Activated naive CD8-positive, alpha-beta T cell treated with anti-CD3 and anti-CD28 coated beads, Interleukin-2, amount 50 U/mL, for 24 hours (primary cell): ENCODE measurements at regions not wholly inside any gene's neighbourhood (a gene's known extent, or its start where the extent isn't known, plus 50 kb on each side); places are given as distances from the start of the nearest gene placed in this dataset.

ENCODE experiments used
- ATAC-seq: fragments of 150-1000 bp; cut with Tn5 transposase; one replicate; pipeline ENCODE4 v1.10.0; 2021
- DNase-seq: peaks from one replicate; pipeline ENCODE4 v3.0.0; 2021
- H3K27ac Mint-ChIP-seq: one replicate; pipeline ENCODE4 v1.8.0; 2021; ENCODE audit warnings: mild to moderate bottlenecking, mixed read lengths
- H3K27me3 Mint-ChIP-seq: one replicate; pipeline ENCODE4 v1.8.0; 2021; ENCODE audit warnings: mixed read lengths
- H3K36me3 Mint-ChIP-seq: one replicate; pipeline ENCODE4 v1.8.0; 2021; ENCODE audit warnings: low read depth, mixed read lengths
- H3K4me1 Mint-ChIP-seq: one replicate; pipeline ENCODE4 v1.8.0; 2021; ENCODE audit warnings: mixed read lengths
- H3K4me3 Mint-ChIP-seq: one replicate; pipeline ENCODE4 v1.8.0; 2021; ENCODE audit warnings: mild to moderate bottlenecking, moderate library complexity, mixed read lengths
- H3K9me3 Mint-ChIP-seq: one replicate; pipeline ENCODE4 v1.8.0; 2021; ENCODE audit warnings: mixed read lengths

GRCh38 chr4:81965454-81965853, 408.3 kb downstream of the HNRNPD start:
- no peak for DNase-seq
- H3K27me3 Mint-ChIP-seq, result peaks cover 9% of the 10 kb centered on the region
- no peaks in the 10 kb centered on the region for H3K9me3 Mint-ChIP-seq
- no peak overlapping the region for H3K4me3 Mint-ChIP-seq
- H3K36me3 Mint-ChIP-seq, result no peaks in the 10 kb centered on the region
- H3K4me1 Mint-ChIP-seq, result peaks cover 6% of the 10 kb centered on the region
- no peak for ATAC-seq
- no peak overlapping the region for H3K27ac Mint-ChIP-seq

- DNase-seq (no peak), ATAC-seq (no peak)
- Mint-ChIP-seq H3K36me3 (no peaks in the 10 kb centered on the region), H3K4me3 (no peak overlapping the region), H3K9me3 (no peaks in the 10 kb centered on the region), H3K27me3 (peaks cover 10% of the 10 kb centered on the region), H3K4me1 (peaks cover 6% of the 10 kb centered on the region), H3K27ac (no peak overlapping the region)
Observed at GRCh38 chr4:81963763-81964020, 410.1 kb downstream of the HNRNPD start.

- Mint-ChIP-seq H3K4me1 (peaks cover 6% of the 10 kb centered on the region), H3K36me3 (no peaks in the 10 kb centered on the region), H3K9me3 (no peaks in the 10 kb centered on the region), H3K27me3 (peaks cover 10% of the 10 kb centered on the region), H3K27ac (no peak overlapping the region), H3K4me3 (no peak overlapping the region)
- ATAC-seq (no peak), DNase-seq (no peak)
Observed at GRCh38 chr4:81963015-81963762, 410.6 kb downstream of the HNRNPD start.

- no peak for ATAC-seq
- Mint-ChIP-seq H3K27ac (no peak overlapping the region), H3K36me3 (no peaks in the 10 kb centered on the region), H3K27me3 (peaks cover 7% of the 10 kb centered on the region), H3K9me3 (no peaks in the 10 kb centered on the region), H3K4me1 (peaks cover 3% of the 10 kb centered on the region), H3K4me3 (no peak overlapping the region)
- no peak for DNase-seq
Observed at GRCh38 chr4:81960961-81961360, 412.8 kb downstream of the HNRNPD start.

GRCh38 chr4:81954271-81954670, 419.5 kb downstream of the HNRNPD start:
- Mint-ChIP-seq H3K27ac (no peak overlapping the region), H3K36me3 (no peaks in the 10 kb centered on the region), H3K27me3 (peaks cover 4% of the 10 kb centered on the region), H3K4me3 (no peak overlapping the region), H3K4me1 (no peaks in the 10 kb centered on the region), H3K9me3 (no peaks in the 10 kb centered on the region)
- ATAC-seq (no peak), DNase-seq (no peak)

- Mint-ChIP-seq H3K4me3 (no peak overlapping the region), H3K36me3 (no peaks in the 10 kb centered on the region)
Observed at GRCh38 chr4:81951891-81952455, 421.8 kb downstream of the HNRNPD start.

GRCh38 chr4:81946996-81947395, 426.8 kb downstream of the HNRNPD start:
- H3K4me3 Mint-ChIP-seq, result no peak overlapping the region
- H3K36me3 Mint-ChIP-seq, result no peaks in the 10 kb centered on the region
- no peak for ATAC-seq
- H3K4me1 Mint-ChIP-seq, result no peaks in the 10 kb centered on the region
- no peaks in the 10 kb centered on the region for H3K9me3 Mint-ChIP-seq
- DNase-seq, result no peak
- H3K27ac Mint-ChIP-seq, result no peak overlapping the region
- peaks cover 15% of the 10 kb centered on the region for H3K27me3 Mint-ChIP-seq

More at GRCh38 chr4:81951891-81952455, 421.8 kb downstream of the HNRNPD start:
- H3K27me3 Mint-ChIP-seq, result peaks cover 8% of the 10 kb centered on the region
- no peak overlapping the region for H3K27ac Mint-ChIP-seq
- no peaks in the 10 kb centered on the region for H3K9me3 Mint-ChIP-seq
- no peak for DNase-seq
- H3K4me1 Mint-ChIP-seq, result no peaks in the 10 kb centered on the region
- no peak for ATAC-seq

GRCh38 chr4:81930506-81931238, 443.1 kb downstream of the HNRNPD start:
- no peaks in the 10 kb centered on the region for H3K9me3 Mint-ChIP-seq
- H3K27me3 Mint-ChIP-seq, result peaks cover 2% of the 10 kb centered on the region
- H3K4me1 Mint-ChIP-seq, result peaks cover 11% of the 10 kb centered on the region
- H3K4me3 Mint-ChIP-seq, result no peak overlapping the region
- peak overlapping the region; percentile 68 for H3K27ac Mint-ChIP-seq
- DNase-seq (peak; percentile 8), ATAC-seq (peak; percentile 93)
- no peaks in the 10 kb centered on the region for H3K36me3 Mint-ChIP-seq

- no peak overlapping the region for H3K4me3 Mint-ChIP-seq
- peak; percentile 90 for ATAC-seq
- peaks cover 8% of the 10 kb centered on the region for H3K4me1 Mint-ChIP-seq
- H3K27me3 Mint-ChIP-seq, result peaks cover 5% of the 10 kb centered on the region
- peak; percentile 12 for DNase-seq
- no peaks in the 10 kb centered on the region for H3K9me3 Mint-ChIP-seq
- H3K27ac Mint-ChIP-seq, result no peak overlapping the region
- H3K36me3 Mint-ChIP-seq, result no peaks in the 10 kb centered on the region
Observed at GRCh38 chr4:81923140-81923539, 450.7 kb downstream of the HNRNPD start.

- no peak for DNase-seq
- Mint-ChIP-seq H3K9me3 (no peaks in the 10 kb centered on the region), H3K4me1 (peaks cover 8% of the 10 kb centered on the region), H3K36me3 (no peaks in the 10 kb centered on the region), H3K27me3 (peaks cover 5% of the 10 kb centered on the region), H3K4me3 (no peak overlapping the region), H3K27ac (no peak overlapping the region)
- ATAC-seq, result no peak
Observed at GRCh38 chr4:81922313-81922712, 450.6 kb upstream of the RASGEF1B start.

- ATAC-seq (no peak), DNase-seq (no peak)
- Mint-ChIP-seq H3K36me3 (no peaks in the 10 kb centered on the region), H3K4me3 (no peak overlapping the region), H3K27me3 (peaks cover 5% of the 10 kb centered on the region), H3K4me1 (peaks cover 8% of the 10 kb centered on the region), H3K27ac (no peak overlapping the region), H3K9me3 (no peaks in the 10 kb centered on the region)
Observed at GRCh38 chr4:81921751-81922159, 450.0 kb upstream of the RASGEF1B start.

- Mint-ChIP-seq H3K27me3 (peaks cover 10% of the 10 kb centered on the region), H3K36me3 (no peaks in the 10 kb centered on the region), H3K4me1 (peaks cover 8% of the 10 kb centered on the region), H3K27ac (no peak overlapping the region), H3K9me3 (no peaks in the 10 kb centered on the region), H3K4me3 (no peak overlapping the region)
- DNase-seq, result no peak
- no peak for ATAC-seq
Observed at GRCh38 chr4:81919810-81920209, 448.1 kb upstream of the RASGEF1B start.

- Mint-ChIP-seq H3K4me3 (no peak overlapping the region), H3K9me3 (no peaks in the 10 kb centered on the region), H3K27ac (no peak overlapping the region), H3K27me3 (peaks cover 11% of the 10 kb centered on the region), H3K36me3 (no peaks in the 10 kb centered on the region), H3K4me1 (peaks cover 8% of the 10 kb centered on the region)
- ATAC-seq (no peak), DNase-seq (no peak)
Observed at GRCh38 chr4:81919223-81919622, 447.5 kb upstream of the RASGEF1B start.

GRCh38 chr4:81915430-81915829, 443.7 kb upstream of the RASGEF1B start:
- H3K9me3 Mint-ChIP-seq, result no peaks in the 10 kb centered on the region
- no peak overlapping the region for H3K4me3 Mint-ChIP-seq
- peaks cover 2% of the 10 kb centered on the region for H3K4me1 Mint-ChIP-seq
- no peaks in the 10 kb centered on the region for H3K36me3 Mint-ChIP-seq
- H3K27me3 Mint-ChIP-seq, result peaks cover 14% of the 10 kb centered on the region
- DNase-seq, result no peak
- H3K27ac Mint-ChIP-seq, result no peak overlapping the region
- no peak for ATAC-seq

GRCh38 chr4:81914623-81915022, 442.9 kb upstream of the RASGEF1B start:
- DNase-seq, result no peak
- no peak for ATAC-seq
- H3K9me3 Mint-ChIP-seq, result no peaks in the 10 kb centered on the region
- peaks cover 2% of the 10 kb centered on the region for H3K4me1 Mint-ChIP-seq
- no peak overlapping the region for H3K4me3 Mint-ChIP-seq
- peaks cover 14% of the 10 kb centered on the region for H3K27me3 Mint-ChIP-seq
- H3K27ac Mint-ChIP-seq, result no peak overlapping the region
- H3K36me3 Mint-ChIP-seq, result no peaks in the 10 kb centered on the region
